SU-DHL-6 (cell line): ENCODE measurements at regions not wholly inside any gene's neighbourhood (a gene's known extent, or its start where the extent isn't known, plus 50 kb on each side); places are given as distances from the start of the nearest gene placed in this dataset.

Source experiments
- H2AFZ ChIP-seq: fragments of 200-600 bp; sonication (generic); 2 replicates; pipeline ENCODE4 v1.6.1; 2014; ENCODE audit warnings: low read depth, mild to moderate bottlenecking, moderate library complexity, mixed read lengths, antibody characterized with exemption, low read length; ENCODE audit not compliant: severe bottlenecking
- H3F3A ChIP-seq: fragments of 200-600 bp; shearing (Covaris generic); 2 replicates; pipeline ENCODE4 v1.6.0; 2016; ENCODE audit warnings: antibody characterized with exemption, mild to moderate bottlenecking; ENCODE audit not compliant: insufficient read depth
- H3K27ac ChIP-seq: fragments of 200-600 bp; sonication (generic); 2 replicates; pipeline ENCODE4 v1.5.1; 2016; ENCODE audit warnings: low read depth, mild to moderate bottlenecking, low read length, moderate library complexity, mixed read lengths
- H3K27me3 ChIP-seq: fragments of 200-600 bp; sonication (generic), shearing (Covaris generic); 2 replicates; pipeline ENCODE4 v1.6.0; 2014; ENCODE audit warnings: mild to moderate bottlenecking, low read length
- H3K36me3 ChIP-seq: fragments of 200-600 bp; sonication (generic); 2 replicates; pipeline ENCODE4 v1.6.1; 2014; ENCODE audit warnings: mild to moderate bottlenecking, low read length, mixed read lengths
- H3K4me2 ChIP-seq: fragments of 300-600, 200-600 bp; shearing (Covaris generic), sonication (generic); 2 replicates; pipeline ENCODE4 v1.6.0; 2014; ENCODE audit warnings: low read length, low read depth, mild to moderate bottlenecking; ENCODE audit not compliant: poor library complexity, severe bottlenecking
- H3K4me3 ChIP-seq: fragments of 200-600 bp; sonication (generic); 2 replicates; pipeline ENCODE4 v1.5.1; 2014; ENCODE audit warnings: antibody characterized with exemption, low read length, mild to moderate bottlenecking, mixed read lengths; ENCODE audit not compliant: insufficient read depth, poor library complexity, severe bottlenecking
- H3K79me2 ChIP-seq: fragments of 200-600 bp; sonication (generic); 2 replicates; pipeline ENCODE4 v1.6.1; 2014; ENCODE audit warnings: mild to moderate bottlenecking, low read length, moderate library complexity; ENCODE audit not compliant: insufficient read depth
- H3K9ac ChIP-seq: fragments of 200-600 bp; sonication (generic); 2 replicates; pipeline ENCODE4 v1.7.0; 2014; ENCODE audit warnings: mild to moderate bottlenecking, low read length
- H3K9me2 ChIP-seq: fragments of 200-600 bp; sonication (generic); replicated peaks from 2 replicates; pipeline ENCODE4 v1.6.1; 2014; ENCODE audit warnings: low read length; ENCODE audit not compliant: insufficient read depth
- H3K9me3 ChIP-seq: fragments of 200-600 bp; sonication (generic); 2 replicates; pipeline ENCODE4 v1.6.1; 2014; ENCODE audit warnings: low read length, mixed read lengths; ENCODE audit not compliant: insufficient read depth
- H4K20me1 ChIP-seq: fragments of 200-600 bp; sonication (generic); 2 replicates; pipeline ENCODE4 v1.6.1; 2014; ENCODE audit warnings: low read depth, mild to moderate bottlenecking, antibody characterized with exemption, low read length, moderate library complexity, mixed read lengths
- EZH2phosphoT487 ChIP-seq: fragments of 200-600 bp; sonication (generic), shearing (Covaris generic); conservative IDR thresholded peaks from 2 replicates; pipeline ENCODE4 v1.6.1; 2018; ENCODE audit warnings: mild to moderate bottlenecking, antibody characterized with exemption, low read length, moderate library complexity, mixed read lengths
- TF ChIP-seq, protein P1 (sequence below): fragments of 200-600 bp; sonication (generic); IDR thresholded peaks from one replicate; pipeline ENCODE4 v1.5.1; 2017; ENCODE audit warnings: antibody characterized with exemption, mild to moderate bottlenecking, low read length, moderate library complexity; ENCODE audit not compliant: insufficient read depth, poor library complexity, severe bottlenecking

DNA sequence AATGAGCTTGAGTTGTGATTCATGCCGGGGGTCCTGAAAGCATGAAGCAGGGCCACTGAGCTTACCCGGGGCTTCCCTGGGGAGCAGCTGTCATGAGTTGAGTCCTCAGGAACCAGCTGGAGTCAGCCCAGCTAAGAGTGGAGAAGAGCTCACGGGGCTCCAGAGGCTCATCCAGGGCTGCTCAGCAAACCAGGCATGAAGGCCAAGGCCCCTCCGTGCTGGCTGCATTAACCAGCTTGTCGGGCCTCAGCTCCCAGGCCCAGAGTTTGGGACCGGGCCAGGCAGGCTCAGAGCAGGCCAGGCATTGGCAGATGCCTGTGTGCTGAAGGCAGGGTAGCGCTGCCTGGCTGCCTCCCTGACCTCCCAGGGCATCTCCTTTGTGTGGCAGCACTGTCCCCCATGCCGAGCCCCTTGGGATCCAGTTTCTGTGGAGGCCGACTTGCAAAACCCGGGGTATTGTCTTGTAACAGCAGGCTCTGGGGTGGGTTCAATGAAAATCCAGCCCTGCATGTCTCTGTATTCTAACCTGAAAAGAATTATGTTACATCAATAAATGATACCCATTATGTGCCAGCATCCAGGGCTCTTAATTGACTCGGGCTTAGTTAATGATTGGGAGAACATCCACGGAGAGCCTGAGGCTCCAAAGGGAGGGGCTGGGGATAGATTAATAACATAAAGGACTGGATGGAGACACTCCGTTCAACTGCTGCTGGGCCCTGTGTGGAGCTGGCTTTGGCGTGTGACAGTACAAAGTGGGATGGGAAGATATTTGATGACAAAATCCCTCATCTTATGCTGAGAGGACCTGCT lies 68.0 kb upstream of the MSX1 start:
- Histone ChIP-seq H3K4me2 (no peak overlapping the region), H3K27me3 (no peaks in the 10 kb centered on the region), H3K9me3 (peaks cover 13% of the 10 kb centered on the region; the same call in 1 of the 2 replicates), H4K20me1 (no peaks in the 10 kb centered on the region), H3K9ac (no peak overlapping the region), H3K27ac (no peak overlapping the region), H3K36me3 (no peaks in the 10 kb centered on the region), H3K79me2 (no peaks in the 10 kb centered on the region), H3K9me2 (no peaks in the 10 kb centered on the region), H3K4me3 (no peak overlapping the region), H3F3A (no peaks in the 10 kb centered on the region), H2AFZ (no peak overlapping the region)
- TF ChIP-seq EZH2phosphoT487, result no peak
- TF ChIP-seq, protein P1, sequence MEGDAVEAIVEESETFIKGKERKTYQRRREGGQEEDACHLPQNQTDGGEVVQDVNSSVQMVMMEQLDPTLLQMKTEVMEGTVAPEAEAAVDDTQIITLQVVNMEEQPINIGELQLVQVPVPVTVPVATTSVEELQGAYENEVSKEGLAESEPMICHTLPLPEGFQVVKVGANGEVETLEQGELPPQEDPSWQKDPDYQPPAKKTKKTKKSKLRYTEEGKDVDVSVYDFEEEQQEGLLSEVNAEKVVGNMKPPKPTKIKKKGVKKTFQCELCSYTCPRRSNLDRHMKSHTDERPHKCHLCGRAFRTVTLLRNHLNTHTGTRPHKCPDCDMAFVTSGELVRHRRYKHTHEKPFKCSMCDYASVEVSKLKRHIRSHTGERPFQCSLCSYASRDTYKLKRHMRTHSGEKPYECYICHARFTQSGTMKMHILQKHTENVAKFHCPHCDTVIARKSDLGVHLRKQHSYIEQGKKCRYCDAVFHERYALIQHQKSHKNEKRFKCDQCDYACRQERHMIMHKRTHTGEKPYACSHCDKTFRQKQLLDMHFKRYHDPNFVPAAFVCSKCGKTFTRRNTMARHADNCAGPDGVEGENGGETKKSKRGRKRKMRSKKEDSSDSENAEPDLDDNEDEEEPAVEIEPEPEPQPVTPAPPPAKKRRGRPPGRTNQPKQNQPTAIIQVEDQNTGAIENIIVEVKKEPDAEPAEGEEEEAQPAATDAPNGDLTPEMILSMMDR, result no peak

DNA sequence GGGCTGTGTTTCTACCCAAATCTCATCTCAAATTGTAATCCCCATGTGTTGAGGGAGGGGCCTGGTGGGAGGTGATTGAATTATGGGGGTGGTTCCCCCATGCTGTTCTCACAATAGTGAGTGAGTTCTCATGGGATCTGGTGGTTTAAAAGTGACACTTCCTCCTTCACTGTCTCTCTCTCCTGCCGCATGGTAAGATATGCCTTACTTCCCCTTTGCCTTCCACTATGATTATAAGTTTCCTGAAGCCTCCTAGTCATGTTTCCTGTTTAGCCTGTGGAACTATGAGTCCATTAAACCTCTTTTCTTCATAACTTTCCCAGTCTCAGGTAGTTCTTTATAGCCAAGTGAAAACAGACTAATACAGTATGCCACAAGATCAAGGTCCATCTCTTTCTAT lies 70.0 kb upstream of the MSX1 start:
- H3K4me2 ChIP-seq, result no peak overlapping the region
- H2AFZ ChIP-seq, result no peak overlapping the region
- no peak overlapping the region for H3K9ac ChIP-seq
- H3K36me3 ChIP-seq, result no peaks in the 10 kb centered on the region
- no peaks in the 10 kb centered on the region for H4K20me1 ChIP-seq
- no peaks in the 10 kb centered on the region for H3K27me3 ChIP-seq
- H3K4me3 ChIP-seq, result no peak overlapping the region
- no peaks in the 10 kb centered on the region for H3K79me2 ChIP-seq
- H3K9me3 ChIP-seq, result peaks cover 13% of the 10 kb centered on the region; the same call in 1 of the 2 replicates
- TF ChIP-seq, protein P1, result no peak
- no peak for TF ChIP-seq EZH2phosphoT487
- no peak overlapping the region for H3K27ac ChIP-seq
- no peaks in the 10 kb centered on the region for H3F3A ChIP-seq
- no peaks in the 10 kb centered on the region for H3K9me2 ChIP-seq

DNA sequence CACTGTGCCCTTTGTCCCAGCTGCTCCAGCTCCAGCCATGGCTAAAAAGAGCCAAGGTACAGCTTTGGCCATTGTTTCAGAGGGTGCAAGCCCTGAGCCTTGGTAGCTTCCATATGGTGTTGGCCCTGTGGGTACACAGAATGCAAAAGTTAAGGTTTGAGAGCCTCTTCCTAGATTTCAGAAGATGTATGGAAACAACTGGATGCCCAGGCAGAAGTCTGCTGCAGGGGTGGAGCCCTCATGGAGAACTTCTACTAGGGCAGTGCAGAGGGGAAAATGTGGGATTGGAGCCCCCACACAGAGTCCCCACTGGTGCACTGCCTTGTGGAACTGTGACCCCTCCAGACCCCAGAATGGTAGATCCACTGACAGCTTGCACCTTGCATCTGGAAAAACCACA lies 70.9 kb upstream of the MSX1 start:
- H3K27me3 ChIP-seq, result no peaks in the 10 kb centered on the region
- H3K9me2 ChIP-seq, result no peaks in the 10 kb centered on the region
- no peak for TF ChIP-seq EZH2phosphoT487
- TF ChIP-seq, protein P1, result no peak
- no peak overlapping the region for H2AFZ ChIP-seq
- no peak overlapping the region for H3K4me3 ChIP-seq
- H3K4me2 ChIP-seq, result no peak overlapping the region
- H3K9ac ChIP-seq, result no peak overlapping the region
- H3F3A ChIP-seq, result no peaks in the 10 kb centered on the region
- no peak overlapping the region for H3K27ac ChIP-seq
- peaks cover 13% of the 10 kb centered on the region; the same call in 1 of the 2 replicates for H3K9me3 ChIP-seq
- no peaks in the 10 kb centered on the region for H3K79me2 ChIP-seq
- H3K36me3 ChIP-seq, result no peaks in the 10 kb centered on the region
- no peaks in the 10 kb centered on the region for H4K20me1 ChIP-seq
